SK-N-MC (cell line): ENCODE measurements at regions not wholly inside any gene's neighbourhood (a gene's known extent, or its start where the extent isn't known, plus 50 kb on each side); places are given as distances from the start of the nearest gene placed in this dataset.

Experiments used
- EZH2 ChIP-seq: fragments of 200-600 bp; sonication (generic); IDR thresholded peaks from one replicate; pipeline ENCODE4 v1.6.1; 2017; ENCODE audit warnings: antibody characterized with exemption
- FOXP2 ChIP-seq: optimal IDR thresholded peaks from 2 replicates; pipeline ENCODE3; 2011; ENCODE audit warnings: mild to moderate bottlenecking, moderate library complexity; ENCODE audit not compliant: insufficient read depth; ENCODE audit errors: extremely low read length, control extremely low read depth
- POLR2AphosphoS5 ChIP-seq: IDR thresholded peaks from 2 replicates; pipeline ENCODE4 v1.6.1; 2012; ENCODE audit warnings: mild to moderate bottlenecking, low read depth, low read length, borderline replicate concordance

- TF ChIP-seq POLR2AphosphoS5, result no peak
- no peak for TF ChIP-seq EZH2
- TF ChIP-seq FOXP2, result no peak
Observed at GRCh38 chr11:69890476-69890875, 71.3 kb upstream of the FGF3 start.
